HG03280 (cell line): ENCODE measurements at regions not wholly inside any gene's neighbourhood (a gene's known extent, or its start where the extent isn't known, plus 50 kb on each side); places are given as distances from the start of the nearest gene placed in this dataset.

ENCODE experiments used
- ATAC-seq: cut with Tn5 transposase; IDR thresholded peaks from one replicate; pipeline ENCODE4 v1.9.1; 2021; ENCODE audit warnings: mild to moderate bottlenecking, moderate library complexity; ENCODE audit not compliant: unreplicated experiment

- ATAC-seq: no peak
Observed at GRCh38 chr6:133583907-133584427, 304.9 kb upstream of the TCF21 start.

GRCh38 chr6:133584823-133585222, 304.1 kb upstream of the TCF21 start:
- no peak for ATAC-seq

GRCh38 chr6:133585978-133586377, 302.9 kb upstream of the TCF21 start:
- no peak for ATAC-seq

GRCh38 chr6:133587546-133588160, 301.3 kb upstream of the TCF21 start:
- ATAC-seq: no peak

GRCh38 chr6:133590196-133590595, 298.7 kb upstream of the TCF21 start:
- ATAC-seq: no peak

GRCh38 chr6:133590814-133591213, 298.1 kb upstream of the TCF21 start:
- ATAC-seq: no peak

GRCh38 chr6:133591275-133591674, 297.6 kb upstream of the TCF21 start:
- ATAC-seq: no peak

- no peak for ATAC-seq
Observed at GRCh38 chr6:133594652-133595110, 294.2 kb upstream of the TCF21 start.

GRCh38 chr6:133595111-133595761, 293.7 kb upstream of the TCF21 start:
- ATAC-seq: no peak

GRCh38 chr6:133606852-133607251, 282.1 kb upstream of the TCF21 start:
- no peak for ATAC-seq

GRCh38 chr6:133608620-133609019, 280.3 kb upstream of the TCF21 start:
- ATAC-seq: no peak

- ATAC-seq: no peak
Observed at GRCh38 chr6:133609415-133610226, 279.3 kb upstream of the TCF21 start.

GRCh38 chr6:133610227-133610840, 278.6 kb upstream of the TCF21 start:
- no peak for ATAC-seq

GRCh38 chr6:133610971-133611370, 277.9 kb upstream of the TCF21 start:
- no peak for ATAC-seq

GRCh38 chr6:133612459-133612858, 276.5 kb upstream of the TCF21 start:
- no peak for ATAC-seq

- no peak for ATAC-seq
Observed at GRCh38 chr6:133613211-133613610, 275.7 kb upstream of the TCF21 start.

- ATAC-seq: no peak
Observed at GRCh38 chr6:133621751-133622150, 267.2 kb upstream of the TCF21 start.

GRCh38 chr6:133623065-133623464, 265.8 kb upstream of the TCF21 start:
- no peak for ATAC-seq

- ATAC-seq: no peak
Observed at GRCh38 chr6:133623621-133624020, 265.3 kb upstream of the TCF21 start.

- no peak for ATAC-seq
Observed at GRCh38 chr6:133626096-133626666, 262.7 kb upstream of the TCF21 start.

GRCh38 chr6:133629970-133630369, 258.9 kb upstream of the TCF21 start:
- no peak for ATAC-seq
